CD4-positive, alpha-beta T cell treated with Interleukin-4 for 4 hours (primary cell): ENCODE measurements at regions not wholly inside any gene's neighbourhood (a gene's known extent, or its start where the extent isn't known, plus 50 kb on each side); places are given as distances from the start of the nearest gene placed in this dataset.
A peak's percentile ranks its signal among the peaks of the same experiment; 100 is the strongest.

Source experiments
- DNase-seq: peaks from one replicate; pipeline ENCODE4 v3.0.0-alpha.2; 2020

- no peak for DNase-seq
Measured at GRCh38 chr6:14258695-14259593, 141.4 kb downstream of the CD83 start.

GRCh38 chr6:14259594-14260152 is 142.1 kb downstream of the CD83 start:
- no peak for DNase-seq

- DNase-seq: no peak
Measured at GRCh38 chr6:14260839-14261238, 143.3 kb downstream of the CD83 start.

- DNase-seq: no peak
Measured at GRCh38 chr6:14263881-14264424, 146.4 kb downstream of the CD83 start.

DNA sequence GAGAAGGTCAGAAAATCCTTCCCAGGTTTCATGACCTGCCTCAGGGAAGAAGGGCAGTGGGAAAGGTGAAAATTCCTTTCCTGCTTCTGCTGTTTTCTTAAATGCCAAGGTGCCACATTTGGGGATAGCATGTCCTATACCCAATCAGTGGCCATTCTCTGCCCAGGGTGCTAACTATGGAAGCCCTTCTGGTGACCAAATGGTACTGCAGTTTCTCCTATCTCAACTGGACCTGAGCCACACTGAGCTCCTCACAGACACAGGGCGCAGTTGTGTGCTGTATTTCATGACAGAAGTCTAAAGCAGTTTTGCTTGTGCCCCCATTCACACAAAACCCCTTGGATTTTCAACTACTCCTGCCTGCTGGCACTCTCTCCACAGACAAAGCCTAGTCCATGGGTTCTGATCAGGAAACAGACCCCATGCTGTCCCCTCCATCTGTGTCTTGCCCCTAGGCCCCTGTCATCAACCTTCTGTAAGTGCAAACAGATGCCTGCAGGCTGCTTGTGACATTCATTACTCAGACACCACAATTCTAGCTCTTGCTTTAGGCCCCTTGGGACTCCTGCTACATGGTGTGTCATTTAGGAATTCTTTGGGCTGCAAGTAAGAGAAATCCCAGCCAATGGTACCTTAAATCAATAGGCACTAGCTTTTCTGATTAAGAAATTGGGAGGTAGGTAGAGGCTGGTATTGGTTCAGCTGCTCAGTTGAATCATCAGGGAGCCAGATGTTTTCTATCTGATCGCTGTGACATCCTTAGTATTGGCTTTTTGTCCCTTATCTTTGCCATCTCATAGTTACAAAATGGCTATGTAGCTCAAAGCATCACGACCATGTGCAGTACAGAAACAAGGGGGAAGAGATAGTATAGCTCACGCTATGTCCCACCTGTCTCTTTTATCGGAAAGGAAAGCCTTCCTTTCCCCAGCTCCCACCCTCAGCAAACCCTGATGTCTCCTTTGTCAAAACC is 147.8 kb downstream of the CD83 start:
- DNase-seq: no peak

GRCh38 chr6:14266266-14266665 is 148.7 kb downstream of the CD83 start:
- no peak for DNase-seq

- no peak for DNase-seq
Measured at GRCh38 chr6:14267885-14268660, 150.5 kb downstream of the CD83 start.

GRCh38 chr6:14269436-14269835 is 151.9 kb downstream of the CD83 start:
- DNase-seq: no peak

- no peak for DNase-seq
Measured at GRCh38 chr6:14270142-14270893, 152.7 kb downstream of the CD83 start.

DNA sequence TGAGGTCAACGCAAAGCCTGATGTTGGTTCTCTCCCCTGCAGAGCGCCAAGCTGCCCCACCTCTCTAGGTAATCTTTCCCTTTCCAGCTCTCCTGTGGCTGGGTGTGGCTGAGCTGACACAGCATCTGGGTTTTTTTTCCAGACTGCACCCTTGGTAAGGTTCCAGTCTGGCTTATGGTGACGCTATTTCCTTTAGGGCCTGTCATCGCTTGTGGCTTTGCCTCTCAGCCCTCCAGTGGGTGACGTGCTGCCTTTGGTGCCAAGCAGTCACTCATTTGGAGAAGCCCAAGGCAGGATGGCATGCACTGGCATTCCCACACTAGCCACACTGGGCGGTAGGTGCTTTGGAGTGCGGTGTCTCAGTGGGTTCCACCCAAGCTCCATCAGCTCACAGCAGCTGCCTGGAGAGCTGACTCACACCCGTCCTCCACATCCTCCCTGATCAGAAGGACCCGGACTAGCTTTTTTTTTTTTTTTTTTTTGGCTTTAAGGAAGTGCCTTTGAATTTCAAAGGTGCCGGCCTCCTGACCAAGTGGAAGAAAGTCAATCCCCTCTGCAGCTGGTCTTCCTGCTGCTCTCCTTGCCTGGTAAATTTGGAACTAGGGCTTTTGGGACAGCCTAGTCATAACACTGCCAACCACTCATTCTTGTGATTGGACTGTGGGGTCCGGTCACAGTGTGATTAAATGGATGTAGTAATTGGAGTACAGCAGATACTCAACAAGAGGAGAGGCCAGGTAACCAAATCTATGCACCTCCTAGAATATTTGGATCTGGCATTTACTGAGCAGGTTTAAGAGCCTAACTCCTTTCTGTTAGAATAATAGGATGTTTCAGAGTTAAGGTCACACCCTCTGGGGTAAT is 153.6 kb downstream of the CD83 start:
- DNase-seq: peak; percentile 11

DNA sequence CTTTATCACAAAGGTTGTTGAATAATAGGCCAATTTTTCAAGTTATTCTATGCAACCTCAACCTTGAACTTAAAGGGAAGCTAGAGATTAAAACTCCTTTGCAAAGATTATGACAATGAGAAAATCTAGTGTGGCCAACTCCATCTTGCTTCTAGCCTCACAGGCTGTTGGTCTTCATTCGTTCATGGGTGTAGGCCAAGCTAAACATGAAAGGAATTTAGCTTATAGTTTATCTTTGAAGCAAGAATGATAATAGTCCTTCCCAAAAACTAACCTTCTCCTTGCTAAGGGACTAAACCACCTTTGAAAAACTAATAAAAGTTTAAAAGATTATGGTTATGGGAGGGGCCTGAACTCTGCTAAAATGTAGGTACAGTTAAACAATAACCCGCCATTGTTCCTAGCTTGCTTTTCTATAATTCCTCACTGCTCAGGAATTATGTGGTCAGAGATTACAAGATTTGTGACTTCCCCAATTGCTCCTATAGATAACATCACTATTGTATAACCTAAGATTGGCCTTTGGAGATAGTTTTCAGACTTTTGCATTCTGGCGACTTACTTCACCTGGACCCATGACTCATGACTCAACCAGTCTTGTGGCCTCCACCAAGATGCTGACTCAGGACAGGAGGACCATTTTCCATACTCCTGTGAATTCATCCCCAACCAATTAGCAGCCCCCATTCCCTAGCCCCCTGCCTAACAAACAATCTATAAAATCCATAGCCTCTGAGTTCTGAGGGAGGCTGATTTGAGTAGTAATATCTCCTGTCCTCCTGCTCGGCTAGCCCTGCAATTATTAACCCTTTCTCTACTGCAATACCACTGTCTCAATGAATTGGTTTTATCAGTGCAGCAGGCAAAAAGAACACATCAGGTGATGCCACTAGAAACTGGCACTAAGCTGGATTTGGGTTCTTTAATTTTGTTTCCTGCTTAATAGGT is 154.5 kb downstream of the CD83 start:
- no peak for DNase-seq

GRCh38 chr6:14272737-14273085 is 155.1 kb downstream of the CD83 start:
- no peak for DNase-seq

DNA sequence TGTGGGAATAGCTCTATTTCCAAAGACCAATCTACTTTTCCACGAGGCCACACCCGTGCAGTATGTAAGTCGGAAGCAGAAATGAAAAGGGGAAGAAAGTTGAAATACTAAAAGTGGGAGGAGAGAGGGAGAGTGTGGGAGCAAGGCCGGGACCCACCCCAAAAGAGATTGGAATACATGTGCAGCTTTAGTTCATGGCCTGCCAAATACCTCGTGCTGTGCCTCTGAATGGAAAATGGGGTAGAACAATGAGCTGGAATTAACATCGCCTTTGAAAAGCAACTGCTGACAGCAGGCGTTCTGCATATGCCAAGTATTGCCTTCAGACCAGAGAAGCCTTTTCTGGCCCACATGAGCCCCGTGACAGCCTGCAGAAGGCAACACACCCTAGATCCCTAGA is 155.6 kb downstream of the CD83 start:
- DNase-seq: no peak

GRCh38 chr6:14274016-14274415 is 156.4 kb downstream of the CD83 start:
- no peak for DNase-seq

- DNase-seq: no peak
Measured at GRCh38 chr6:14274546-14275492, 157.2 kb downstream of the CD83 start.

GRCh38 chr6:14275493-14275851 is 157.9 kb downstream of the CD83 start:
- DNase-seq: no peak

DNA sequence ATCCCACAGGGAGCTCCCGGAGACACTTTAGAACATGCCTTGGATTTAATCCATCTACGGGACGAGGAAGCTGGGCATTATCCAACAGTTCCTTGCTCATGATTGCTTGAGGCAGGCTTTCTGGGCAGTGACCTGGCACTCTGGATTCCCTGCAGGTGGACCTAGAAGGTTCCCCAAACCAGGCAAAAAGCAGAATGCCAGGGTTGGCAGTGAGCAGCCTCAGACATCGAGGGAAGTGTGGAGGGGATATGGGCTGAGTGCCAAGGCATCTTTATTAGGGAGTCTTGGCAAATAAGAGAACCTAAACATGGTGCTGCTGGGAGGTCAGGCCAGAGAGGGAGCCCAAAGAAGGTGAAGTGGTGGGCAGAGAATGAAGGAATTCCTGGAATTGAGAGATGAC is 158.5 kb downstream of the CD83 start:
- DNase-seq: no peak
